GM13977 (cell line): ENCODE measurements at regions not wholly inside any gene's neighbourhood (a gene's known extent, or its start where the extent isn't known, plus 50 kb on each side); places are given as distances from the start of the nearest gene placed in this dataset.

Experiments
- DNase-seq: peaks from one replicate; pipeline ENCODE4 v3.0.0; 2012; ENCODE audit warnings: low spot score
- CTCF ChIP-seq: IDR thresholded peaks from 2 replicates; pipeline ENCODE4 v1.5.1; 2012; ENCODE audit warnings: mild to moderate bottlenecking, control low read depth; ENCODE audit not compliant: insufficient read depth; ENCODE audit errors: extremely low read depth, missing control alignments
- in situ Hi-C: fragments of 300-500 bp; cut with MboI; formaldehyde crosslinking; loops from one replicate; pipeline ENCODE4 v1.12.0; 2022; ENCODE audit warnings: low sequenced_read_pairs, low pct_unique_long_range_greater_than_20kb, mixed read lengths, inconsistent platforms; ENCODE audit not compliant: unreplicated experiment

DNA sequence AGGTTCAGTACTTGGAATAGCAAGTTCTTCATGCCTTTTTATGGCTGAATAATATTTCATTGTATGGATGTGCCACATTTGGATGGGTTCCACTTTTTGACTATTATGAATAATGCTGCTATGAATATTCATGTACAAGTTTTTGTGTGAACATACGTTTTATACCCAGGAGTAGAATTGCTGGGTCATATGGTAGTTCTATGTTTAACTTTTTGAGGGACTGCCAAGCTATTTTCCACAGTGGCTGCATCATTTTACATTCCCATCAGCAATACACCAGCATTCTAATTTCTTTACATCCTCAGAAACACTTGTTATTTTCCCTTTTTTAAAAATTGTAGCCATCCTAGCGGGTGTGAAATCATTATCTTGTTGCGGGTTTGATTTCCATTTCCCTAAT lies 76.0 kb upstream of the PRR20G start:
- TF ChIP-seq CTCF: no peak
- in situ Hi-C loops: no loop called here
- DNase-seq: no peak

GRCh38 chr3:127363171-127363570 lies 75.3 kb upstream of the PRR20G start:
- in situ Hi-C loops: no loop called here
- no peak for TF ChIP-seq CTCF
- DNase-seq: no peak

DNA sequence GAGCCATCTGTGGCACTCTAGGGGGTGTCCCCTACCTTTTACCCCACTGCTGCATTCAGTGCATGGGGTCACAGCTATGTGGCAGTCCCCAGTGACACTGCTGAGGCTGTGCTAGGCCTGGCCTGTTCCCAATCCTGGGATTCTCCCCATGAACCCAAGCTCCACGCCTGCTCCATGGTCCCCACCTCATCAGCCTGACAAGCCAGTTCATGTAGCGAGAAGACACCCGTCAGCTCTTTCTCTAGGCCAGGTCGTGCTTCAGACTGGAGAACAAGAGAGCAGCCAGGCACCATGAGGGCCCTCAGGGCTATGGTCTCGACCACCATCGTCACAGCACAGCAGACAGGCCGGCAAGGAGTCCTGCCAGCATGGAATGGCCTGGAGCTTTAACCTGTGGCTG lies 72.8 kb upstream of the PRR20G start:
- no peak for DNase-seq
- no peak for TF ChIP-seq CTCF
- in situ Hi-C loops: no loop called here

DNA sequence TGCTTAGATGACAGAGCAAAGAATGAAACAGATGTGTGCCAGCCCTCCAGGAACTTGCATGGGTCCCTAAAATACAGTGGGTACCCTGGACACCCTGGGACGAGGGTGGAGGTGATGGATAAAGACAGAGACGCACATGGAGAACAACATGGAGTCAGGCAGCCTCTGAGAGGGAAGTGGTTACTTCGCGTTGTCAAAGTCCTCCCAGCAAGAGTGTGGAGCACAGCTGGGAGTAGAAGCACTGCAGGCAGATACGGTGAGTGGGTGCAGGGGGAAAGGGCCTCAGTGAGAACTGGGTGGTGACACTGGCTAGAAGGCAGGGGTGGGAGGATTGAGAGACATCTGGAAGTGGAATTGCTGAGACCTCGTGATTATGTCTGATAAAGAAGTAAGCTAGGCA lies 70.8 kb upstream of the PRR20G start:
- in situ Hi-C loops: no loop called here
- TF ChIP-seq CTCF: no peak

DNA sequence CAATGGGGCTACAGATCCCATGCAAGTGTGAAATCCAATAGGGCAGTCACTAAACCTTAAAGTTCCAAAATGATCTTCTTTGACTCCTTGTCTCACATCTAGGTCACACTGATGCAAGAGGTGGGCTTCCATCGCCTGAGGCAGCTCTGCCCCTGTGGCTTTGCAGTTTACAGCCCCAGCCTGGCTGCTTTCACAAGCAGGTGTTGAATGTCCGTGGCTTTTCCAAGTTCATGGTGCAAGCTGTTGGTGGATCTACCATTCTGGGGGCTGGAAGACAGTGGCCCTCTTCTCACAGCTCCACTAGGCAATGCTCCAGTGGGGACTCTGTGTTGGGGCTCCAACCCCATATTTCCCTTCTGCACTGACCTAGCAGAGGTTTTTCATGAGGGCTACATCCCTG lies 68.5 kb upstream of the PRR20G start:
- in situ Hi-C loops: no loop called here
- no peak for TF ChIP-seq CTCF
- DNase-seq: no peak

More for the DNA sequence above, 70.8 kb upstream of the PRR20G start:
- DNase-seq: no peak

GRCh38 chr3:127354761-127355160 lies 66.9 kb upstream of the PRR20G start:
- in situ Hi-C loops: no loop called here
- no peak for DNase-seq
- no peak for TF ChIP-seq CTCF

- in situ Hi-C loops: no loop called here
- DNase-seq: no peak
- TF ChIP-seq CTCF: no peak
Measured at GRCh38 chr3:127352612-127353011, 64.8 kb upstream of the PRR20G start.
